ENCODE measurements at regions not wholly inside any gene's neighbourhood (a gene's known extent, or its start where the extent isn't known, plus 50 kb on each side); places are given as distances from the start of the nearest gene placed in this dataset.

DNA sequence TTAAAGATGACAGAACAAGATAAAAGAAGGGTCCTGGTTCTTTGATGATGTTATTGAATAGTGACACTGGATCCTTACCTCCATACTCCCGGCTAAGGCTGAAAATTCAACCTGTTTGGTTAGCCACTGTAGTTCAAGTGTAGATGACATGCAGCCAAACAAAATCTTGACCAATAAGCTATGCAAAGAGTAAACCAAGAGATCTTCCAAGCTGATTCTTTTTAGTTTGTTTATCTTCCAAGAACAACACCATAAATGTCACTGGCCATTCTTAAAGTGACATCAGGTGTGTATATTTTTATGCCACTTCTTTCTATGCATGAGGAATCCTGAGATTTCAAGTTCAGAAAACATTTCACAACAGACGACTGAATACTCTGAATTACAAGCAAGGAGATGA is 141.5 kb upstream of the FST start:
- Histone ChIP-seq H3K4me1 (ENCODE audit: insufficient read depth, low read length, poor library complexity, severe bottlenecking) (no peaks in the 10 kb centered on the region), H4K20me1 (ENCODE audit: insufficient read depth, low read length) (no peaks in the 10 kb centered on the region), H3K9me3 (ENCODE audit: low read length) (no peaks in the 10 kb centered on the region), H3K27ac (ENCODE audit: low read depth, low read length, poor library complexity, severe bottlenecking) (no peak overlapping the region), H3K79me2 (ENCODE audit: insufficient read depth, low read depth, low read length) (no peaks in the 10 kb centered on the region), H3K4me2 (ENCODE audit: low read length) (no peak overlapping the region), H3K9me2 (ENCODE audit: insufficient read depth, low read length) (no peaks in the 10 kb centered on the region), H2AFZ (ENCODE audit: low read length) (no peak overlapping the region), H3K36me3 (ENCODE audit: insufficient read depth, low read length) (no peaks in the 10 kb centered on the region), H3K4me3 (ENCODE audit: low read depth, low read length, poor library complexity, severe bottlenecking) (no peak overlapping the region)
- ChIA-PET CTCF (ENCODE audit: unreplicated experiment) (no interaction called here), POLR2A (interaction anchor here (0.7 to 1.3 kb wide), 3 partner anchors 20 to 96 kb away, joined by 3 to 4 read pairs (median 3); no protein-coding TSS in a partner anchor)
- no TSS peak for BruUV-seq (replicated peaks)
- DNase-seq (ENCODE audit: low spot score): no peak
- TF ChIP-seq EZH2phosphoT487 (IDR thresholded peaks at IDR 0.05; ENCODE audit: borderline replicate concordance, low read depth, low read length): no peak
- TF ChIP-seq, protein P1, sequence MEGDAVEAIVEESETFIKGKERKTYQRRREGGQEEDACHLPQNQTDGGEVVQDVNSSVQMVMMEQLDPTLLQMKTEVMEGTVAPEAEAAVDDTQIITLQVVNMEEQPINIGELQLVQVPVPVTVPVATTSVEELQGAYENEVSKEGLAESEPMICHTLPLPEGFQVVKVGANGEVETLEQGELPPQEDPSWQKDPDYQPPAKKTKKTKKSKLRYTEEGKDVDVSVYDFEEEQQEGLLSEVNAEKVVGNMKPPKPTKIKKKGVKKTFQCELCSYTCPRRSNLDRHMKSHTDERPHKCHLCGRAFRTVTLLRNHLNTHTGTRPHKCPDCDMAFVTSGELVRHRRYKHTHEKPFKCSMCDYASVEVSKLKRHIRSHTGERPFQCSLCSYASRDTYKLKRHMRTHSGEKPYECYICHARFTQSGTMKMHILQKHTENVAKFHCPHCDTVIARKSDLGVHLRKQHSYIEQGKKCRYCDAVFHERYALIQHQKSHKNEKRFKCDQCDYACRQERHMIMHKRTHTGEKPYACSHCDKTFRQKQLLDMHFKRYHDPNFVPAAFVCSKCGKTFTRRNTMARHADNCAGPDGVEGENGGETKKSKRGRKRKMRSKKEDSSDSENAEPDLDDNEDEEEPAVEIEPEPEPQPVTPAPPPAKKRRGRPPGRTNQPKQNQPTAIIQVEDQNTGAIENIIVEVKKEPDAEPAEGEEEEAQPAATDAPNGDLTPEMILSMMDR (conservative IDR thresholded peaks at IDR 0.05; ENCODE audit: low read length): no peak
- intact Hi-C loops (cut with micrococcal nuclease; ENCODE audit: unreplicated experiment): no loop called here

DNA sequence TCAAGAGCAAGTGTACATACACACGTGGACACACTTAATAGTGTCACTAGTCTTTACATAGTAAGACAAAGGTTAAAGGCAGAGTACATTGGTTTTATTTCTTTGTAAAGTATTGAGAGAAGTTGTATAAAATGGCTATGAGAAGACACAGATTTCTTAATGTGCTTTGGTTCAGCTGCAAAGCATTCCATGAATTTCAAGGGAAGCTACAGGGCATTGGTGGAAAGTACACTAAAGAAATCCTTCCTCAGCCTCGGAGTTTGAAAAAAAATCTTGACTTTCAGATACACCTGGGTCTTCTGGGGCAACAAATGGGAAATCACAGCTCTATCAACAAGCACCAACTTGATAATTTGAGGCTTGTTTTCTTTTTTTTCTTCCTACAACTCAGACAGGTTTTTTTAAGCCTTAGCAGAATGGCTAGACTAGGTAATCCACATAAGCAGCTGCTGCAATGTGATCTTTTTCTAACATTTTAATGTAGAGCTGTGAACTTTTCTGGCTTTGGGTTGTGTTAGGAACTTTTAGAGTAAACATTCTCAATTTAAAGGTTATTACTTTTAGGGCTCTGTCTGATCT is 140.4 kb upstream of the FST start:
- H3K9me2 ChIP-seq (ENCODE audit: insufficient read depth, low read length): no peaks in the 10 kb centered on the region
- TF ChIP-seq EZH2phosphoT487 (IDR thresholded peaks at IDR 0.05; ENCODE audit: borderline replicate concordance, low read depth, low read length): no peak
- TF ChIP-seq, protein P1 (conservative IDR thresholded peaks at IDR 0.05; ENCODE audit: low read length): no peak
- no TSS peak for BruUV-seq (replicated peaks)
- no peaks in the 10 kb centered on the region for H3K36me3 ChIP-seq (ENCODE audit: insufficient read depth, low read length)
- no peak overlapping the region for H3K4me3 ChIP-seq (ENCODE audit: low read depth, low read length, poor library complexity, severe bottlenecking)
- H3K4me2 ChIP-seq (ENCODE audit: low read length): no peak overlapping the region
- POLR2A ChIA-PET: interaction anchor here (0.5 to 1.3 kb wide), 3 partner anchors 19 to 670 kb away, joined by 3 to 4 read pairs (median 3); no protein-coding TSS in a partner anchor
- no peaks in the 10 kb centered on the region for H3K4me1 ChIP-seq (ENCODE audit: insufficient read depth, low read length, poor library complexity, severe bottlenecking)
- H3K9me3 ChIP-seq (ENCODE audit: low read length): no peaks in the 10 kb centered on the region
- no peak overlapping the region for H3K27ac ChIP-seq (ENCODE audit: low read depth, low read length, poor library complexity, severe bottlenecking)
- no peak for DNase-seq (ENCODE audit: low spot score)
- H4K20me1 ChIP-seq (ENCODE audit: insufficient read depth, low read length): no peaks in the 10 kb centered on the region
- H2AFZ ChIP-seq (ENCODE audit: low read length): no peak overlapping the region
- H3K79me2 ChIP-seq (ENCODE audit: insufficient read depth, low read depth, low read length): no peaks in the 10 kb centered on the region
- intact Hi-C loops (cut with micrococcal nuclease; ENCODE audit: unreplicated experiment): no loop called here
- CTCF ChIA-PET (ENCODE audit: unreplicated experiment): no interaction called here

DNA sequence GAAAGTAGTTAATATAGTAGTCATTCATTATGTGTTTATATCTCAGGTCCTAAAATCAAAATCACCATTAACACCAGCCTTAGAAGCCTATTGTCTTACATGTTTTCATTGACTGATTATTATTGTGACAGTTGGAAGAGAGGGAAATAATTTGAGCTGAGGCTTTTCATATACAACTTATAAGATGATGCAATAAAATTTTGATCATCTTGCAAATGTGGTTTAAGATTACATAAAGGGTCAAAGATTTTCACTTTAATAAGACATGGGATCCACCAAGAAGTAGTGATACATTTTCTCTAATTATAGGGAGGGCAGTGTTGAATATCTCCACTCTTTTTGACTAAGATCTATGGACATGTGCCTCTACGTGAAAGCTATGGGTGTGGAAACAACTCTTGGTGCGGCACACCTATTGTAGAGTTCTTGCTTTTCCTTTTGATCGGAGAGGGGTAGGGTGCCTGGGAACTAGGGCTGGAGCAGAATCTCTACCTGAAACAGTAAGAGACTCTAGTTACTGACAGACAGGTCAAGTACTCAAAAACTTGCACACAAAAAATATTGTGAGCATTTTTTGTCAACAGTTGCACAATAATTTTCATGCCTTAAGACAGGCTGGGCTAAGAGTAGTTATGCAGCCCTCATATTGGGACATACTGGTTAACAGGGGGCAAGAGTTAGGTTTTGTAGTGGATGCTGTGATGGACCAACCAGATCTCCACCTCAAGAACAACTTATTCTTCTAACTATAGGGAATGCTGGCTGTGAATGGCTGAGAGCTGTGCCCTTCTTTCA is 139.3 kb upstream of the FST start:
- H3K4me1 ChIP-seq (ENCODE audit: insufficient read depth, low read length, poor library complexity, severe bottlenecking): no peaks in the 10 kb centered on the region
- H3K9me3 ChIP-seq (ENCODE audit: low read length): no peaks in the 10 kb centered on the region
- H3K27ac ChIP-seq (ENCODE audit: low read depth, low read length, poor library complexity, severe bottlenecking): no peak overlapping the region
- H3K4me3 ChIP-seq (ENCODE audit: low read depth, low read length, poor library complexity, severe bottlenecking): no peak overlapping the region
- no TSS peak for BruUV-seq (replicated peaks)
- H3K36me3 ChIP-seq (ENCODE audit: insufficient read depth, low read length): no peaks in the 10 kb centered on the region
- no peaks in the 10 kb centered on the region for H4K20me1 ChIP-seq (ENCODE audit: insufficient read depth, low read length)
- no peak overlapping the region for H2AFZ ChIP-seq (ENCODE audit: low read length)
- TF ChIP-seq, protein P1 (conservative IDR thresholded peaks at IDR 0.05; ENCODE audit: low read length): no peak
- no peak for TF ChIP-seq EZH2phosphoT487 (IDR thresholded peaks at IDR 0.05; ENCODE audit: borderline replicate concordance, low read depth, low read length)
- H3K79me2 ChIP-seq (ENCODE audit: insufficient read depth, low read depth, low read length): no peaks in the 10 kb centered on the region
- no peak for DNase-seq (ENCODE audit: low spot score)
- H3K4me2 ChIP-seq (ENCODE audit: low read length): no peak overlapping the region
- POLR2A ChIA-PET: interaction anchor here (1.7 kb wide), 1 partner anchor 10 kb away, joined by 6 read pairs; no protein-coding TSS in a partner anchor
- no peaks in the 10 kb centered on the region for H3K9me2 ChIP-seq (ENCODE audit: insufficient read depth, low read length)
- CTCF ChIA-PET (ENCODE audit: unreplicated experiment): no interaction called here
- intact Hi-C loops (cut with micrococcal nuclease; ENCODE audit: unreplicated experiment): no loop called here

Measured in OCI-LY7 (cell line).